OCI-LY1 (cell line): ENCODE measurements at regions not wholly inside any gene's neighbourhood (a gene's known extent, or its start where the extent isn't known, plus 50 kb on each side); places are given as distances from the start of the nearest gene placed in this dataset.

ENCODE experiments used
- CTCF ChIP-seq: fragments of 200-600 bp; sonication (generic), shearing (Covaris generic); IDR thresholded peaks from 2 replicates; pipeline ENCODE4 v1.5.1; 2017; ENCODE audit warnings: mild to moderate bottlenecking, antibody characterized with exemption, low read length, moderate library complexity, mixed read lengths
- EZH2 ChIP-seq: fragments of 200-600 bp; sonication (generic), shearing (Covaris generic); IDR thresholded peaks from 2 replicates; pipeline ENCODE4 v1.8.0; 2017; ENCODE audit warnings: borderline replicate concordance, mixed run types, mild to moderate bottlenecking, antibody characterized with exemption, low read length, moderate library complexity, mixed read lengths

GRCh38 chr5:174576042-174576441 lies 148.3 kb upstream of the MSX2 start:
- no peak for TF ChIP-seq CTCF
- TF ChIP-seq EZH2, result no peak
